SK-N-SH (cell line): ENCODE measurements at regions not wholly inside any gene's neighbourhood (a gene's known extent, or its start where the extent isn't known, plus 50 kb on each side); places are given as distances from the start of the nearest gene placed in this dataset.

Experiments used
- CTCF ChIA-PET: fragments of 300-600, 350-600 bp; formaldehyde crosslinking; extraction: SDS; loops from one replicate; lab custom pipeline; 2021; lab: Yijun Ruan, JAX
- POLR2A ChIA-PET: fragments of 350-600 bp; sonication (Branson Sonifier 250); formaldehyde crosslinking; extraction: SDS; loops from one replicate; lab custom pipeline; 2020; ENCODE audit warnings: antibody characterized with exemption, inconsistent platforms; lab: Yijun Ruan, JAX
- DNase-seq: peaks from one replicate; pipeline ENCODE4 v3.0.0; 2012
- H2AFZ ChIP-seq: fragments of 200-600 bp; sonication (generic); 2 replicates; pipeline ENCODE4 v1.8.1; 2016; ENCODE audit warnings: antibody characterized with exemption, mild to moderate bottlenecking, low read depth
- H3F3A ChIP-seq: fragments of 200-600 bp; sonication (generic); replicated peaks from 2 replicates; pipeline ENCODE3; 2016; ENCODE audit warnings: antibody characterized with exemption, mild to moderate bottlenecking; ENCODE audit not compliant: insufficient read depth
- H3K27ac ChIP-seq, 2 experiments: fragments of 200-500 bp in 1 of 2; fragments of 200-600 bp in 1 of 2; sonication (Bioruptor generic) in 1 of 2; sonication (generic), shearing (Covaris generic) in 1 of 2; 2 replicates each; pipeline versions ENCODE4 v1.5.1 to v1.6.1; 2014 to 2016; ENCODE audit warnings: low read depth in 2 of 2, inconsistent platforms in 1 of 2, low read length in 1 of 2, mild to moderate bottlenecking in 1 of 2, mixed read lengths in 1 of 2
- H3K27me3 ChIP-seq: fragments of 200-600 bp; sonication (generic), shearing (Covaris generic); 2 replicates; pipeline ENCODE4 v1.6.1; 2016; ENCODE audit warnings: mixed run types; ENCODE audit not compliant: insufficient read depth
- H3K36me3 ChIP-seq, 2 experiments: fragments of 200-500 bp in 1 of 2; fragments of 200-600 bp in 1 of 2; sonication (Bioruptor generic) in 1 of 2; sonication (generic) in 1 of 2; replicated peaks in 1 of 2; 2 replicates each; pipeline versions ENCODE3 to v1.5.1; 2014 to 2016; ENCODE audit warnings: low read length in 1 of 2, mild to moderate bottlenecking in 1 of 2; ENCODE audit not compliant: insufficient read depth in 2 of 2, control insufficient read depth in 1 of 2
- H3K4me1 ChIP-seq, 2 experiments: fragments of 200-500 bp in 1 of 2; fragments of 200-600 bp in 1 of 2; sonication (Bioruptor generic) in 1 of 2; sonication (generic), shearing (Covaris generic) in 1 of 2; 2 replicates each; pipeline versions ENCODE4 v1.5.1 to v1.6.1; 2014 to 2016; ENCODE audit warnings: low read depth in 1 of 2, low read length in 1 of 2, mixed run types in 1 of 2; ENCODE audit not compliant: insufficient read depth in 2 of 2, control insufficient read depth in 1 of 2
- H3K4me2 ChIP-seq: fragments of 200-600 bp; sonication (generic), shearing (Covaris generic); 2 replicates; pipeline ENCODE4 v1.6.1; 2017; ENCODE audit warnings: mixed run types
- H3K4me3 ChIP-seq, 2 experiments: fragments of 200-500 bp in 1 of 2; fragments of 200-600 bp in 1 of 2; sonication (Bioruptor generic) in 1 of 2; sonication (generic), shearing (Covaris generic) in 1 of 2; 2 replicates each; pipeline versions ENCODE4 v1.5.1 to v1.8.1; 2014 to 2016; ENCODE audit warnings: low read depth in 2 of 2, inconsistent platforms in 1 of 2, low read length in 1 of 2, mild to moderate bottlenecking in 1 of 2, mixed read lengths in 1 of 2, moderate library complexity in 1 of 2
- H3K79me2 ChIP-seq: fragments of 200-600 bp; sonication (generic); 2 replicates; pipeline ENCODE4 v1.8.1; 2017; ENCODE audit warnings: mild to moderate bottlenecking; ENCODE audit not compliant: insufficient read depth
- H3K9ac ChIP-seq: fragments of 200-600 bp; sonication (generic); 2 replicates; pipeline ENCODE4 v1.6.1; 2017; ENCODE audit warnings: mixed run types
- H3K9me2 ChIP-seq: fragments of 200-600 bp; sonication (generic); 2 replicates; pipeline ENCODE4 v1.6.1; 2017; ENCODE audit warnings: mixed run types
- H3K9me3 ChIP-seq: fragments of 200-600 bp; sonication (generic); 2 replicates; pipeline ENCODE4 v1.6.1; 2017; ENCODE audit warnings: mixed run types, mild to moderate bottlenecking, moderate library complexity
- H4K20me1 ChIP-seq: fragments of 200-600 bp; sonication (generic); 2 replicates; pipeline ENCODE4 v1.6.1; 2017; ENCODE audit warnings: mild to moderate bottlenecking, mixed run types; ENCODE audit not compliant: insufficient read depth
- CHD2 ChIP-seq: fragments of 150-350 bp; IDR thresholded peaks from 2 replicates; pipeline ENCODE4 v1.6.1; 2018; ENCODE audit warnings: low read length; ENCODE audit not compliant: partially characterized antibody
- CTCF ChIP-seq: fragments of 200-600 bp; sonication (generic); IDR thresholded peaks from 2 replicates; pipeline ENCODE4 v1.6.1; 2017; ENCODE audit warnings: antibody characterized with exemption, mild to moderate bottlenecking, moderate library complexity
- EZH2phosphoT487 ChIP-seq: fragments of 200-600 bp; sonication (generic); IDR thresholded peaks from 2 replicates; pipeline ENCODE4 v1.6.1; 2017; ENCODE audit warnings: low read depth, mixed run types, mild to moderate bottlenecking, antibody characterized with exemption, moderate library complexity, borderline replicate concordance
- FOSL2 ChIP-seq: IDR thresholded peaks from 2 replicates; pipeline ENCODE4 v1.4.0; 2012; ENCODE audit warnings: low read depth, mild to moderate bottlenecking, moderate library complexity, borderline replicate concordance
- GATA2 ChIP-seq: sonication (generic); formaldehyde crosslinking; IDR thresholded peaks from 2 replicates; pipeline ENCODE4 v1.5.0; 2020; ENCODE audit warnings: mild to moderate bottlenecking, missing genetic modification reagents
- MEF2A ChIP-seq: IDR thresholded peaks from 2 replicates; pipeline ENCODE4 v1.4.0; 2012; ENCODE audit warnings: low read depth, borderline replicate concordance
- MXI1 ChIP-seq: IDR thresholded peaks from 2 replicates; pipeline ENCODE4 v1.6.1; 2012; ENCODE audit warnings: mild to moderate bottlenecking, low read depth, low read length, improper control_type of control experiment
- POLR2AphosphoS5 ChIP-seq: IDR thresholded peaks from 2 replicates; pipeline ENCODE4 v1.6.1; 2012; ENCODE audit warnings: low read depth, low read length
- RAD21 ChIP-seq: IDR thresholded peaks from 2 replicates; pipeline ENCODE4 v1.6.1; 2012; ENCODE audit warnings: mild to moderate bottlenecking, low read length
- RCOR1 ChIP-seq: fragments of 150-350 bp; IDR thresholded peaks from 2 replicates; pipeline ENCODE4 v1.6.1; 2017; ENCODE audit warnings: antibody characterized with exemption, low read length
- RFX5 ChIP-seq: IDR thresholded peaks from 2 replicates; pipeline ENCODE4 v1.6.1; 2012; ENCODE audit warnings: mild to moderate bottlenecking, improper control_type of control experiment, low read length
- SIN3A ChIP-seq: IDR thresholded peaks from 2 replicates; pipeline ENCODE4 v1.6.1; 2012; ENCODE audit warnings: low read depth, mild to moderate bottlenecking, low read length, moderate library complexity, borderline replicate concordance
- SMC3 ChIP-seq: IDR thresholded peaks from 2 replicates; pipeline ENCODE4 v1.6.1; 2012; ENCODE audit warnings: low read depth, low read length, improper control_type of control experiment
- TCF12 ChIP-seq: IDR thresholded peaks from 2 replicates; pipeline ENCODE4 v1.4.0; 2012
- WGBS: methylation state at CpG from one replicate; pipeline ENCODE4 v1.1.6; 2017; ENCODE audit warnings: low lambda C conversion rate; 5-methylcytosine and 5-hydroxymethylcytosine counted together
- small RNA-seq, 7 experiments: library from RNA; depleted of rRNA; stranded (forward); fragments of <200 nt; gene quantifications; one replicate each; pipeline ENCODE3, GENCODE V24; 2012

GRCh38 chr2:126602334-126602733, 53.6 kb upstream of the GYPC start:
- POLR2A ChIA-PET = no interaction called here
- no peaks in the 10 kb centered on the region for H3F3A ChIP-seq

More at GRCh38 chr2:126602334-126602733, 53.6 kb upstream of the GYPC start:
- H4K20me1 ChIP-seq = no peaks in the 10 kb centered on the region
- H3K4me2 ChIP-seq = no peak overlapping the region
- H3K27me3 ChIP-seq = no peaks in the 10 kb centered on the region
- no peak overlapping the region for H3K4me3 ChIP-seq
- H3K79me2 ChIP-seq = no peaks in the 10 kb centered on the region
- H2AFZ ChIP-seq = no peak overlapping the region
- CTCF ChIA-PET = no interaction called here
- H3K36me3 ChIP-seq = no peaks in the 10 kb centered on the region
- no peaks in the 10 kb centered on the region for H3K9me3 ChIP-seq
- no peaks in the 10 kb centered on the region for H3K4me1 ChIP-seq
- H3K27ac ChIP-seq = no peak overlapping the region
- no peak for DNase-seq
- TF ChIP-seq POLR2AphosphoS5 = no peak
- no peak for TF ChIP-seq EZH2phosphoT487
- TF ChIP-seq GATA2 (CRISPR knock-in tag) = no peak
- no peak for TF ChIP-seq SIN3A
- no peak for TF ChIP-seq RFX5
- no peak for TF ChIP-seq TCF12
- no peak for TF ChIP-seq CTCF
- no peak for TF ChIP-seq RAD21
- TF ChIP-seq RCOR1 = no peak
- no peak for TF ChIP-seq FOSL2
- TF ChIP-seq CHD2 = no peak
- TF ChIP-seq MXI1 = no peak
- TF ChIP-seq SMC3 = no peak
- no peak for TF ChIP-seq MEF2A
- H3K9ac ChIP-seq = no peak overlapping the region
- H3K9me2 ChIP-seq = no peaks in the 10 kb centered on the region
- 0% methylated on average over 2 of the region's 2 CpGs for WGBS

Small RNAs in the stretch of these regions (small RNA-seq; reads per million reads assigned to genes)
- gene AC097499.1 (0 reads per million in 7 experiments), gene RNU6-259P (0 reads per million in 7 experiments)
